ENCODE measurements at regions not wholly inside any gene's neighbourhood (a gene's known extent, or its start where the extent isn't known, plus 50 kb on each side); places are given as distances from the start of the nearest gene placed in this dataset.

- TF ChIP-seq, protein P1, sequence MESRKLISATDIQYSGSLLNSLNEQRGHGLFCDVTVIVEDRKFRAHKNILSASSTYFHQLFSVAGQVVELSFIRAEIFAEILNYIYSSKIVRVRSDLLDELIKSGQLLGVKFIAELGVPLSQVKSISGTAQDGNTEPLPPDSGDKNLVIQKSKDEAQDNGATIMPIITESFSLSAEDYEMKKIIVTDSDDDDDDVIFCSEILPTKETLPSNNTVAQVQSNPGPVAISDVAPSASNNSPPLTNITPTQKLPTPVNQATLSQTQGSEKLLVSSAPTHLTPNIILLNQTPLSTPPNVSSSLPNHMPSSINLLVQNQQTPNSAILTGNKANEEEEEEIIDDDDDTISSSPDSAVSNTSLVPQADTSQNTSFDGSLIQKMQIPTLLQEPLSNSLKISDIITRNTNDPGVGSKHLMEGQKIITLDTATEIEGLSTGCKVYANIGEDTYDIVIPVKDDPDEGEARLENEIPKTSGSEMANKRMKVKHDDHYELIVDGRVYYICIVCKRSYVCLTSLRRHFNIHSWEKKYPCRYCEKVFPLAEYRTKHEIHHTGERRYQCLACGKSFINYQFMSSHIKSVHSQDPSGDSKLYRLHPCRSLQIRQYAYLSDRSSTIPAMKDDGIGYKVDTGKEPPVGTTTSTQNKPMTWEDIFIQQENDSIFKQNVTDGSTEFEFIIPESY (IDR thresholded peaks at IDR 0.05) = no peak
- TF ChIP-seq TAF1 (conservative IDR thresholded peaks at IDR 0.05) (no peak), NR2F2 (IDR thresholded peaks at IDR 0.05) (no peak)
These were observed 175.6 kb downstream of the MACROH2A1 start (continued) for GRCh38 chr5:135223404-135223803.

DNA sequence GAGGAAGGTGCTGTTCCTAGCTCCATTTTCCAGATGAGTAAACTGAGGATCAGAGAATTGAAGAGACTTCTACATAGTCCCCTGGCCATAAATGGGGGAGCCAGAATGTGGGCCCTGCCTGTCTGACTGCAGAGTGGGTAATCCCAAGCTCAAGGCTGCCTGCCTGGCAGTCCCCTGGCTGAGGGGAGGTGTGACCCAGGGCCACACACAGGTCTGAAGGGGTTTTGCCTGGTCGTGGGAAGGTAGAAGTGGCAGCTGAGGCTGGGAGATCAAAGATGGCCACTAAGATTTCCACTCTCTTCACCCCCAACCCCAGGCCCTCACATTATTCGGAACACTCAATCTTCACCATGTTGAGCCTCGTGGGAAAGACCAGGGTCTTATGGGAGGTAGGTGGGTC is 176.3 kb downstream of the MACROH2A1 start:
- H3K4me1 ChIP-seq (ENCODE audit: control insufficient read depth in 4 of 4, insufficient read depth in 4 of 4, low read length in 3 of 4) = no peaks in the 10 kb centered on the region
- no peaks in the 10 kb centered on the region for H3K27me3 ChIP-seq (ENCODE audit: control insufficient read depth in 4 of 4, insufficient read depth in 4 of 4, low read length in 3 of 4)
- H3K4me3 ChIP-seq (ENCODE audit: low read depth in 1 of 3, low read length in 3 of 3) = no peak overlapping the region
- WGBS = 80% methylated on average over 3 of the region's 3 CpGs
- DNase-seq (ENCODE audit: low spot score) = no peak
- H3K27ac ChIP-seq (ENCODE audit: low read depth in 1 of 2, low read length in 2 of 2) = no peak overlapping the region
- no peaks in the 10 kb centered on the region for H3K9me3 ChIP-seq (ENCODE audit: control insufficient read depth in 4 of 4, low read length in 3 of 4)
- TF ChIP-seq HNF4G (IDR thresholded peaks at IDR 0.05) (no peak), NR2F2 (IDR thresholded peaks at IDR 0.05) (no peak)
- no peaks in the 10 kb centered on the region for H3K36me3 ChIP-seq (ENCODE audit: control insufficient read depth in 4 of 4, insufficient read depth in 3 of 4, low read depth in 1 of 4, low read length in 3 of 4)
- H3K9ac ChIP-seq (ENCODE audit: low read depth in 1 of 2, low read length in 2 of 2) = no peak overlapping the region

- WGBS = 97% methylated on average over 4 of the region's 4 CpGs
- Histone ChIP-seq H3K4me1 (ENCODE audit: control insufficient read depth in 4 of 4, insufficient read depth in 4 of 4, low read length in 3 of 4) (no peaks in the 10 kb centered on the region), H3K4me3 (ENCODE audit: low read depth in 1 of 3, low read length in 3 of 3) (no peak overlapping the region), H3K27me3 (ENCODE audit: control insufficient read depth in 4 of 4, insufficient read depth in 4 of 4, low read length in 3 of 4) (no peaks in the 10 kb centered on the region), H3K27ac (ENCODE audit: low read depth in 1 of 2, low read length in 2 of 2) (no peak overlapping the region), H3K9ac (ENCODE audit: low read depth in 1 of 2, low read length in 2 of 2) (no peak overlapping the region), H3K9me3 (ENCODE audit: control insufficient read depth in 4 of 4, low read length in 3 of 4) (no peaks in the 10 kb centered on the region), H3K36me3 (ENCODE audit: control insufficient read depth in 4 of 4, insufficient read depth in 3 of 4, low read depth in 1 of 4, low read length in 3 of 4) (no peaks in the 10 kb centered on the region)
- DNase-seq (ENCODE audit: low spot score) = no peak
- no peak for TF ChIP-seq REST (IDR thresholded peaks at IDR 0.05)
- TF ChIP-seq RAD21 (IDR thresholded peaks at IDR 0.05) = no peak
- no peak for TF ChIP-seq NR2F2 (IDR thresholded peaks at IDR 0.05)
- no peak for TF ChIP-seq HNF4A (conservative IDR thresholded peaks at IDR 0.05)
- TF ChIP-seq, protein P2, sequence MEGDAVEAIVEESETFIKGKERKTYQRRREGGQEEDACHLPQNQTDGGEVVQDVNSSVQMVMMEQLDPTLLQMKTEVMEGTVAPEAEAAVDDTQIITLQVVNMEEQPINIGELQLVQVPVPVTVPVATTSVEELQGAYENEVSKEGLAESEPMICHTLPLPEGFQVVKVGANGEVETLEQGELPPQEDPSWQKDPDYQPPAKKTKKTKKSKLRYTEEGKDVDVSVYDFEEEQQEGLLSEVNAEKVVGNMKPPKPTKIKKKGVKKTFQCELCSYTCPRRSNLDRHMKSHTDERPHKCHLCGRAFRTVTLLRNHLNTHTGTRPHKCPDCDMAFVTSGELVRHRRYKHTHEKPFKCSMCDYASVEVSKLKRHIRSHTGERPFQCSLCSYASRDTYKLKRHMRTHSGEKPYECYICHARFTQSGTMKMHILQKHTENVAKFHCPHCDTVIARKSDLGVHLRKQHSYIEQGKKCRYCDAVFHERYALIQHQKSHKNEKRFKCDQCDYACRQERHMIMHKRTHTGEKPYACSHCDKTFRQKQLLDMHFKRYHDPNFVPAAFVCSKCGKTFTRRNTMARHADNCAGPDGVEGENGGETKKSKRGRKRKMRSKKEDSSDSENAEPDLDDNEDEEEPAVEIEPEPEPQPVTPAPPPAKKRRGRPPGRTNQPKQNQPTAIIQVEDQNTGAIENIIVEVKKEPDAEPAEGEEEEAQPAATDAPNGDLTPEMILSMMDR (IDR thresholded peaks at IDR 0.05; ENCODE audit: low read depth, low read length, missing input control) = no peak
- no peak for TF ChIP-seq SP1 (IDR thresholded peaks at IDR 0.05)
- no peak for TF ChIP-seq JUND (IDR thresholded peaks at IDR 0.05)
- no peak for TF ChIP-seq FOXA2 (IDR thresholded peaks at IDR 0.05)
- TF ChIP-seq TAF1 (conservative IDR thresholded peaks at IDR 0.05) = no peak
- TF ChIP-seq, protein P1 (IDR thresholded peaks at IDR 0.05) = no peak
- no peak for TF ChIP-seq RXRA (IDR thresholded peaks at IDR 0.05)
- no peak for TF ChIP-seq HNF4G (IDR thresholded peaks at IDR 0.05)
- no peak for TF ChIP-seq GABPA (IDR thresholded peaks at IDR 0.05 in 1 of 2, conservative IDR thresholded peaks at IDR 0.05 in 1 of 2)
- TF ChIP-seq YY1 (IDR thresholded peaks at IDR 0.05) = no peak
- TF ChIP-seq, protein P3, sequence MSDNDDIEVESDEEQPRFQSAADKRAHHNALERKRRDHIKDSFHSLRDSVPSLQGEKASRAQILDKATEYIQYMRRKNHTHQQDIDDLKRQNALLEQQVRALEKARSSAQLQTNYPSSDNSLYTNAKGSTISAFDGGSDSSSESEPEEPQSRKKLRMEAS (IDR thresholded peaks at IDR 0.05) = no peak
- no peak for TF ChIP-seq EGR1 (IDR thresholded peaks at IDR 0.05; ENCODE audit: low read depth in 2 of 2)
- TF ChIP-seq, protein P4, sequence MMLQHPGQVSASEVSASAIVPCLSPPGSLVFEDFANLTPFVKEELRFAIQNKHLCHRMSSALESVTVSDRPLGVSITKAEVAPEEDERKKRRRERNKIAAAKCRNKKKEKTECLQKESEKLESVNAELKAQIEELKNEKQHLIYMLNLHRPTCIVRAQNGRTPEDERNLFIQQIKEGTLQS (IDR thresholded peaks at IDR 0.05) = no peak
These were observed 176.8 kb downstream of the MACROH2A1 start for GRCh38 chr5:135222171-135222681.

Measured in liver (tissue), 8 donors.